GM21529 (cell line): ENCODE measurements at regions not wholly inside any gene's neighbourhood (a gene's known extent, or its start where the extent isn't known, plus 50 kb on each side); places are given as distances from the start of the nearest gene placed in this dataset.

Experiments used
- ATAC-seq: cut with Tn5 transposase; IDR thresholded peaks from one replicate; pipeline ENCODE4 v1.9.1; 2021; ENCODE audit not compliant: unreplicated experiment

GRCh38 chr3:106208967-106209366, 340.2 kb upstream of the CBLB start:
- no peak for ATAC-seq

- no peak for ATAC-seq
Measured at GRCh38 chr3:106209482-106209881, 340.7 kb upstream of the CBLB start.

- no peak for ATAC-seq
Measured at GRCh38 chr3:106210923-106211322, 342.1 kb upstream of the CBLB start.

- no peak for ATAC-seq
Measured at GRCh38 chr3:106212665-106213222, 343.9 kb upstream of the CBLB start.

- ATAC-seq: no peak
Measured at GRCh38 chr3:106213954-106214353, 345.1 kb upstream of the CBLB start.

- no peak for ATAC-seq
Measured at GRCh38 chr3:106214641-106215040, 345.8 kb upstream of the CBLB start.

DNA sequence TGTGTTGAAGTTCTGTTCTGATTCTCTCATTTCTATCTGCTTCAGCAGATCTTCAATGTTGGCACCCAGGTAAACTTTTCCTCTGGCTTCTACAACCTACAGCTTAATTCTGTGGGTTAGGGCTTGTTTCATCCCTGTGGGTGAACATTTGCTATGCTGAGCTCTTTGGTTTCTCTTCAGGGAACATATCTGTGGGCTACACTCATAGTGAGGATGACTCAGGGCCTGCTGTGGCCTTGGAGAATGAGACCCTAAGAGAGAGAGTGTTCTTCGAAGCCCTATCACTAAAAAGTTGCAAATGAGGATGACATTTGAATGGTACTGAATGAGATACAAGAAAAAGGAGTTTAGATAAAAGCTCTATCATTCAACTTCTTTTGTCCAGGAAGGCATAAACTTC, 346.2 kb upstream of the CBLB start:
- ATAC-seq: no peak

- no peak for ATAC-seq
Measured at GRCh38 chr3:106217745-106218144, 348.9 kb upstream of the CBLB start.

- ATAC-seq: no peak
Measured at GRCh38 chr3:106227068-106227467, 358.3 kb upstream of the CBLB start.

DNA sequence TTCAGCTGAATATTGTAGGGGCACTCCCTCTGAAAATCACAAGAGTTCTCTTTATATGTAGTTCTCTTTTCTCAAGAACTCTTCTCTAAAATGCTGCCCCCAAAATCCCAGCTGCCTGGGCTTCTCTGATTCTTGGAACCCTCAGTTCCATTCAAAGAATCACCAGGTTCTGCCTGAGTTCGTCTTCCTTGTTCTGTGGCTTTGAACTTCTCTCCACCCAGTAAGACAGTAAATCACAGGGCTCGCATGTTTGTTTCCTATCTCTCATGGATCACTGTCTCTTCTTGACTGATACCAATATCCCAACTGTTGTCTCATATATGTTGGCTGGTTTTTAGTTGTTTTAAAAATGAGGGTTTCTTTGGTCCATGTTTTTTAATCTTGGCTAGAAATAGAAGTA, 359.5 kb upstream of the CBLB start:
- ATAC-seq: no peak

DNA sequence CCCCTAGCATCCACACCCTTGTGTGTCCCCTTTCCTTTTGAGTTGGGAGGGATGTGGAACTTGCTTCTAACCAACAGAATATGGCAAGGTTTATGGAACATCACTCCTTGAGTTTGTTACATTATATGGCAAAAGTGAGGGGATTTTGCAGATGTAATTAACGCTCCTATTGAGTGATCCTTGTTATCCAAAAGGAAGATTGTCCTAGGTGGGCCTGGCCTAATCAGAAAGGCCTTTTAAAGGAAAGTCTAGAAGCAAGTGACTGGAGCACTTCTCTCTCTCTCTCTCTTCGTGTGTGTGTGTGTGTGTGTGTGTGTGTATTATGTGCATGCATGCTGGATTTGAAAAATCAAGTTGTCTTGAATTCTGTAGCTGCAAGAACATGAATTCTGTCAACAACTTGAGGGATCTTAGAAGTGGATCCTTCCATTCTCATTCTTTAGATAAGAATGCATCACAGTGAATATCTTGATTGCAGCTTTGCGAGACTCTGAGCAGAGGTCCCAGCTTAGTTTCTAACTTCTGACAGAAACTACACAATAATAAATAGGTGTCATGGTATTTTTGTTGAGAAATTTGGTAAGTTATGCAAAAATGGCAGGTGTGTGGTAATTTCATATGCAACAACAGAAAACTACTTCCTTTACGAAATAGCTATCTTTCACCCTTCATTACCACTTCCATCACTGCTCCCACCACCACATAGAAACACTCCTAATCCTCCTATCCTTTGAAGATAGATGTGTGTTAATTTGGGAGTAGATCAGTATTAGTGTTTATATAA, 360.9 kb upstream of the CBLB start:
- no peak for ATAC-seq

DNA sequence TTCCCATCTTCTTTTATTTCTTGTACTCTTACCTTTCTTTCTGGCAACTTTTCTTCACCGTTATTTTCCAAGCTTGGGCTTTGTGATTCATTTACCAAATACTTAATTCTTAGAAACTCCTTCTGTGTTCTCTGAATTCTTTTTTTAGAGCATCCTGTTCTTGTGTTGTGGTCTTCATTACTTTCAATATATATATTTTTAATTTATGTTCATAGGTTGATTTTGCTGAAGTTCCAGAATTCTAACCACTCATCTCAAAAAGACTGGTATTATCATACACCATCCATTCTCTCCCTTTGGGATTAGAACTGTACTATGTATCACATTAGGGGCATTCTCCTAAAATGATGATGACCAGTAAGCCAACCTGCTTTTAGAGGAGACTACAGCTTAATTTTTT, 362.3 kb upstream of the CBLB start:
- ATAC-seq: no peak

DNA sequence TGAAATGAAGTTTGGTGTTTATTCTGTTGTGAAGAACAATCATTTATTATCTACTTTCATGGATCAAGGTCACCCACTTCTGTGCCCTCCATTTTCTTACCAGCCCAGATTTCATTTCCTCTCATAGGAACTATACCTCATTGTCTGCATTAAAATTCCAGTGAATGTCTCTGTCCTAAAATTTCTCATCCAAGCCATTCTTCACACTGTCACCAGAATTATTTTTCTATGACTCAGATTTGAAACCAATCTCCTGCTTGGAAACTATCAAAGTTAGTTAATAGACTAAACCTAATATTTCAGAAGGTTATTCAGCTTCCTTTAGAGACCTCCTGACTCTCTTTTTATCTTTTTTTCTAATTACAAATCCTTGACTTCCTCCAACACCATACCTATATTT, 364.1 kb upstream of the CBLB start:
- no peak for ATAC-seq

DNA sequence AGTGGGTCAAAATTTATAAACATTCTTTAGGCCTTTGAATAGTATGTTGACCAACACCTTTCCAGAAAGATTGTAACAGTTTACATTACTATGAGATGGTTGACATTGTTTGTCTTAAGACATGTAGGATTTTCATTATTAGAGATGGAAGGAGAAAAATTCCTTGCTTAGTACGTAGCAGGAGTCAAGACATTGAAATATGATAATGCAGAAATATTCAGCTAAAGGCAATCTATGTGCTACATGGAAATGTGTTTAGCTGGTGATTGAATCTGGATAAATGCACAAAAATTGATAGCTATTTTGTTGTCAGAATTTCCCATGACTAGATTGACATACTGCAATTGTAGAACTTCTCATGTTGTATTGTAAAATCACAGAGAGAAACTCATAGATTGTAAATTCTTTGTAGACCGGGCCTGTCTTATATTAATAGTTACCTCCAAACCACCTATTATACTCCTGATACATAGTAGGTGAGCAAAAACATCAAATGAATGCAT, 370.4 kb upstream of the CBLB start:
- no peak for ATAC-seq

- no peak for ATAC-seq
Measured at GRCh38 chr3:106241593-106241992, 372.8 kb upstream of the CBLB start.

- ATAC-seq: peak; percentile 63
Measured at GRCh38 chr3:106242781-106243180, 374.0 kb upstream of the CBLB start.

- ATAC-seq: no peak
Measured at GRCh38 chr3:106245400-106245799, 376.6 kb upstream of the CBLB start.

DNA sequence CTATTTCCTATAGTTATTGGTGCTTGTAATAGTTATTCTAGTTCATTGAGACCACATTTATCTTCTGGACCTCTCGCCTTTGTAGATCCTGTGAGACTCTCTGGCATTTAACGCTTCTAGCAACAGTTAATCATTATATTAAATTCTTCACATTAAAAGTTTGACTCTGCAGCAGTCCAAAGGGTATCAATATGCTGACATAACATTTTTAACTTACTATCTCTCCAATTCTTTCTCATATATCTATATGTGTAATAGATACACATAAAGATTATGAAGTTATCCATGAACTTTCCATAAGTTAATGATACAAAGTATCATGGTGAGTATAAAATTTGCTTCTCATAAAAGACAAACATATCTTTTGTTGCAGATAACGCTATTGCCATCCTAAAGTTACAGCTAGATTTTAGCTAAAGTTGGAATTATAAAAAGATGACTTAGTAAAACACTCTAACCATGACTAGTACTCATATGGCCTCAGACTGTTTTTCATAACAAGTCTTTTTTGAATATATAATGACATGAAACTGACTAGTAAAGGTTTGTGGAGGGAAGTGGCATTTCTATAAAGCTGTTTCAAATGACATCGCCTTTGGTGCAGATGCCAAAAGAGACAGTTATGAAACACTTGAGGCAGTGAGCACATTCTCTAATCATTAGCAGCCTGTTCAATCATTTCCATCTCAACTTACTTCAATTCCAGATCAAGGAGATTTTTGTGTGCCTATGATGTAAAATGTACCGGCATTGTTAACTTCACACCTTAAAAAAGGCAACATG, 379.3 kb upstream of the CBLB start:
- ATAC-seq: peak; percentile 59

- ATAC-seq: no peak
Measured at GRCh38 chr3:106249159-106249558, 380.3 kb upstream of the CBLB start.

GRCh38 chr3:106249981-106250380, 381.2 kb upstream of the CBLB start:
- no peak for ATAC-seq

- ATAC-seq: no peak
Measured at GRCh38 chr3:106251160-106251892, 382.5 kb upstream of the CBLB start.
